ENCODE measurements at regions not wholly inside any gene's neighbourhood (a gene's known extent, or its start where the extent isn't known, plus 50 kb on each side); places are given as distances from the start of the nearest gene placed in this dataset.
"Not testable (repeated sequence)": the region's sequence is repeated elsewhere in the genome, so short reads cannot be mapped to it uniquely, and the experiment has no call there.

DNA sequence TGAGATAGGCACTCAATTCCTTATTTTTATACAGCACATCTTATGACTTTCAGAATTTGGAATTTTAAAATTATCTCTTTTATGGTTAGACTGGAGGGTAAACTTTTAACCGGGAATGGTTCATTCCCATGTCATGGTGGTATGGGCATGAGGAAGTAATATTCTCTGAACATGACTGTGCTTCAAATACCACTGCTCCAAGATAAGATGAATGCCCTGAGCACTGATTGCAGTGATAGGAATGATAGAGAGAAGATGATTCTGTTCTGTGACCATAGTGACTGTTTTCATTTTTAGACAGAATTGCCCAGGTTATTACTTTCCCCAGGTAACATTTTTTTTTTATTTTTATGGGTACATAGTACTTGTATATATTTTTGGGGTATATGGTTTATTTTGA lies 187.4 kb downstream of the ATOH1 start:
- no peak for DNase-seq

DNA sequence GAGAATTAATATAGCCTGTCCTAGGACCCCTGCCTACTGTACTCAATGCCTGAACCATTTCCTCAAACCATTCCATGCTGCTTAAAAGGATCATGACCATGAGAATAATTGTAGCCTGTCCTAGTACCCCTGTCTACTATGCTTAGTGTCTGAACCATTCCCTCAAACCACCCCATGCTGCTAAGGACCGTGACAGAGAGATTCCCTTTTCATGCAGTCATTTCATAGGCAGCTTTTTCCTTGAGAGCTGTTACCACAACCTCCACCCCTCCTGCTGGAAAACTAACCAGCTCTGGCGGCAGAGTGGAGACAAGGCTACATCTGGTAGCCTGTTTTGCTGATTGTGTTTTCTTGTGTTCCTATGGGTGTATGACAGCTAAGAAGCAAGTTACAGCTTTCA lies 174.9 kb upstream of the SMARCAD1 start:
- no peak for DNase-seq

DNA sequence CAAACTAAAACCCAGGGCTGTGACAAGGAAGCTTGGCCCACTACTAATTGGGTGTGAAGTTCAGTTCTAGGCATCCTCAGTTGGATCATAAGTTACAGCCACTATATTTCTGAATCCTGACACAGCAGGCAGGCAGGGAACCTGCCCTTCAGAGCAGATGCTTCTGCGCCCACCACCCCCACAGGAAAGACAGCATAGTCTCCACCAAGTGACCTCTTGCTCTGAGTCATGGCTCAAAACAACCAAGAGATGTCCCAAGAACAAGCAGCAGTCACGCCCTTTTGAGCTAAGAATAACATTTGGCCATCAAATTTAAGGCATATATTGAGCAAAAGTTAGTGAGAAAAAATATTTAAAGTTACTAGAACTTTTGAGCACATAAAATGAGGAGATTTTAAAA lies 170.7 kb upstream of the SMARCAD1 start:
- no peak for DNase-seq

DNA sequence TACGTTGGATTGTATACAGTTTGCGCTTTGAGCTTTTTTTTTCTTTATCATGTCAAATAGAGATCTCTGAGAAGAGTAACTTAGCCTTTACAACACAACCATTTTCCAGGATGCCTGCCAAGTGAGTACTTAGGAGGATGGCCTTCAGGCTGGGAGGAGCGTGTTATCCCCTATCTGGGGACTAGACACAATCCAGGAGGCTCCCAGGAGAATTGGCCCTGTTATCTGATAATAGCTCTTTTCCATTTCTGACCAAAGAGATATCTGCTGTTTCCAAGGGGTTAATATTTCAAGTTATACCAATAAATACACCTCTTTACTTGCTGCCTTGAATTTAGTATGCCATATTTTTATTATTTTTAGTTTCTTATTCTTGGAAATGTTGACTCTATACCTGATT lies 169.5 kb upstream of the SMARCAD1 start:
- no peak for DNase-seq

DNA sequence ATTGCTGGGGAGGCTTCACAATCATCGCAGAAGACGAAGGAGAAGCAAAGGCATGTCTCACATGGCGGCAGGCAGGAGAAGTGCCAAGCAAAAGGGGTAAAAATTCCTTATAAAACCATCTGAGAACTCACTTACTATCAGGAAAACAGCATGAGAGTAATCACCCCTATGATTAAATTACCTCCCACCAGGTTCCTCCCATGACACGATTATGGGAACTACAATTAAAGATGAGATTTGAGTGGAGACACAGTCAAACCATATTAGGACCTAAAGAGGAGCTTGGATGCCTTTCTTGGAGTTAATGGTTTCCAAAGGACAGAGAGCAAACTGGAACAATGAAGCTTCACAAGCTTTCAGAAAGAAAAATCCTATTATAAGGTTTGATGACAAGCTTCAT lies 168.4 kb upstream of the SMARCAD1 start:
- no peak for DNase-seq

DNA sequence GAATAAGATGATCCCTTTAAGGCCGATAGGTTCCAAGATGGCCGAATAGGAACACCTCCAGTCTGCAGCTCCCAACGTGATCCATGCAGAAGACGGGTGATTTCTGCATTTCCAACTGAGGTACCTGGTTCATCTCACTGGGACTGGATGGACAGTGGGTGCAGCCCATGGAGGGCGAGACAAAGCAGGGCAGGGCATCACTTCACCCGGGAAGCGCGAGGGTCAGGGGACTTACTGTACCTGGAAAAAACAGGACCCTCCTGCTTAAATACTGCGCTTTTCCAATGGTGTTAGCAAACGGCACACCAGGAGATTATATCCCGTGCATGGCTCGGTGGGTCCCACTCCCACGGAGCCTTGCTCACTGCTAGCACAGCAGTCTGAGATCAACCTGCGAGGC lies 163.2 kb upstream of the SMARCAD1 start:
- peak; percentile 3 for DNase-seq

DNA sequence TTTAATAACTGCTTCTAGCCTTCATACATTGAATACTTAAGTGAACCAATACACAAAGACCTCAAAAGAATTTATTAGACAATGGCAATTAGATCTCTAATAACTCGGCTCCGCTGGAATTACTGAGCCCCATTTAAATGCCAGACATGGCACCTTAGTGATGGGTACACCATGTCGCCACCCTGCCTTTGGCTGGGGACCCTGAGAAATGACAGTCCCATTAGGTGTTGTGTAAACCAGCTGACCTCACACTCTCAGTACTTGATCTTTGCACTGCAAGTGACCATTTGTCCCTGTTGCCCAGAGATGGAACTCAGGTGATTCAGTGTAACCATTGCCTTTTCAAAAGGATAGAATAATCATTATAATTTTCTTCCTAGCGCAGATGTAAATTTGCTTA lies 144.6 kb upstream of the SMARCAD1 start:
- no peak for DNase-seq

DNA sequence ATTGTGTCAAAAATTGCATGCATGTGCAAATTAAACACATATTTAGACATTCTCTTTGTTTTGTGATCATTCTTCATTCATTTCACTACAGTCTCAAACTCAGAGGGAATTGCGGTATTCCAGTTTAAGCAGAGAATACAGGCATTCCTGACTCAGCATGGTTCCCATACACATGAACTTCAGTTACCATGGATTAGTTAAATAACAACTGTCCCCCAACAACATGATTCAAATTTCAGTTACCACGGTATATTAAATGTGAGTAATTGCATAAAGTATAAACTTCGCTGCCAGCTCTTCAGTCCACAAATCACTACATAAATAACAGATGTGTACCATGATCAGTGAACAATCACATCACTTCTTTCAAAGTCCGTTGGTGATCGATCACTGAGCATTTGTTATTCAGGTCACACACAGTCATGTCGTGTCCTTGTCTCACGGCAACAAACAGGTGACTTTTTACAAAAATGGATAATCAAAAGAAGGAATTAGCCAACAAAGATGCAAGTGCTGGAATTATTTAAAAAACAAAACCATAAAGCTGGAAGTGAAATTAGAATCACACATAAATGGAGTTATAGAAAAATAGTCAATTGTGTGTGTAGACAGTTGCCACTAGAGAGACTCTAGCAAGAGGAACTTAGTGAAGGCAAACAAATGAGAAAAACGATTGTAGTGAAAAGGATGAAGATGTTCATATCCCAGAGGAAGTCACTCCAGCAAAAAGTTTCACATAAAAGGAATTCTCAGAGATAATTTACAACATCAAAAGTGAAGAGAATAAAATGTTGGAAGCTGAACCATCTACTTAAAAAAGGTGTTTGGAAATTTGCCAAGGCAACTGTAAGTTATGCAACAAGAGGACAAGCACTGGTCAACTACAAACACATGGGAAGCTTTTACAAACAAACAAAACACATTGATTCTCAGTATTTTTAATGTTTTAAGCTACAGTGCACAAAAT lies 138.6 kb upstream of the SMARCAD1 start:
- no peak for DNase-seq

DNA sequence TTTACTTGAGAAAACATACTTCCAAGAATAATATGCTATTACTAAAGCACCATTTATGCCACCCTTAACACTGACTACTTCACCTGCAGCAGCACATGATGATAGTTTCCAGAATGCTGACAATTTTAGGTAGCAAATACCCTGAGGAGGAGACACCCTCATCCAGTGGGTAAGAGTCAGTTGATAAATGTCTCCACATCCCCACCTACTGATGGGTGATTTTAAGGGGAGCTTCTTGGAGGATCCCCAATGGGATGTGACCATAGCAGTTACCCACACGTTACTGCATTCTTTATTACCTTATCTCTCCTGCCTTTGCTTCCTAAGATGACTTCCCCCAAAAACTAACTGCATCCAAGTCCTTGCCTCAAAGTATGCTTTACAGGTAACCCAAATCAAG lies 131.2 kb upstream of the SMARCAD1 start:
- DNase-seq: no peak

DNA sequence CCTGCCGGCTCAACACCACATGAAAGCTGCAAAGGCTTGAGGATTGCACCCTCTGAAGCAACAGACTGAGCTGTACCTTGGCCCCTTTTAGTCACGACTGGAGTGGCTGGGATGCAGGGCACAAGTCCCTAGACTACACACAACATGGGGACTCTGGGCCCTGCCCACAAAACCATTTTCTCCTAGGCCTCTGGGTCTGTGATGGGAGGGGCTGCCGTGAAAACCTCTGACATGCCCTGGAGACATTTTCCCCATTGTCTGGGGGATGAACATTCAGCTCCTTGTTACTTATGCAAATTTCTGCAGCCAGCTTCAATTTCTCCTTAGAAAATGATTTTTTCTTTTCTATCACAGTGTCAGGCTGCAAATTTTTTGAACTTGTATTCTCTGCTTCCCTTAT lies 123.5 kb upstream of the SMARCAD1 start:
- no peak for DNase-seq

DNA sequence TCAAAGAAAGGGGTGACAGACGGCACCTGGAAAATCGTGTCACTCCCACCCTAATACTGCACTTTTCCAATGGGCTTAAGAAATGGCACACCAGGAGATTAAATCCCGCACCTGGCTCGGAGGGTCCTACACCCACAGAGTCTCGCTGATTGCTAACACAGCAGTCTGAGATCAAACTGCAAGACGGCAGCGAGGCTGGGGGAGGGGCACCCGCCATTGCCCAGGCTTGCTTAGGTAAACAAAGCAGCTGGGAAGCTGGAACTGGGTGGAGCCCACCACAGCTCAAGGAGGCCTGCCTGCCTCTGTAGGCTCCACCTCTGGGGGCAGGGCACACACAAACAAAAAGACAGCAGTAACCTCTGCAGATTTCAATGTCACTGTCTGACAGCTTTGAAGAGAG lies 108.5 kb upstream of the SMARCAD1 start:
- not testable (repeated sequence) for DNase-seq

DNA sequence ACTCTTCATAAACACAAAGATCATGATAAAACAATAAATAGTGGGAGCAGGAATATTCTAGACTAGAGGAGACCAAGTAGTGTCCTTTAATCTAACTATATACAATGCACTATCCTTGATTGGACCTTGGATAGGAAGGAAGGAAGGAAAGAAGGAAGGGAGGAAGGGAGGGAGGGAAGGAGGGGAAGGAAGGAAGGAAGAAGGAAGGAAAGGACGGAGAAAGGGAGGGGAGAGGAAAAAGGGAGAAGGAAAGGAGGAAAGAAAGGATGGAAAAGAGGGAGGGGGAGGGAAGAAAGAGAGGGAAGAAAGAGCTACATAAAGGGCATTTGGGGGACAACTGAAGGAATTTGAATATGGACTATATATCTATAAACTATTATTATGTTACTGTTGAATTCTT lies 95.0 kb upstream of the SMARCAD1 start:
- no peak for DNase-seq

DNA sequence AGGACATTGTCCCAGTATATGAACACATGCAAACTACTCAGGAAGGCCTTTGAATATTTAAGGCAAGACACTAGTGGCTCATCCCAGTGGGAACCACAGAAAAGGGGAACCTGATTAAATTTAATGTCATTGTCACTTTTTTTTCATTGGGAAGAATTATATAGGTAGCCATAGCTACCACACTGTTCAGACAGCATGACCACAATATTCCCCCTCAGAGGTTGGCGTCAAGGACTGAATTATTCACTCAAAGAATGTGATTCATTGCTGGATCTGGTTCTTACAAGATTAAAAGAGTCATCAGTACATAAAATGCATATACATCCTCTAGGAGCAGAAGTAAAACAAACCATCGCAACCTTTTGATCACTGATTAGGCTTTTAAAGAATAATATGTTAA lies 92.0 kb upstream of the SMARCAD1 start:
- DNase-seq: no peak

DNA sequence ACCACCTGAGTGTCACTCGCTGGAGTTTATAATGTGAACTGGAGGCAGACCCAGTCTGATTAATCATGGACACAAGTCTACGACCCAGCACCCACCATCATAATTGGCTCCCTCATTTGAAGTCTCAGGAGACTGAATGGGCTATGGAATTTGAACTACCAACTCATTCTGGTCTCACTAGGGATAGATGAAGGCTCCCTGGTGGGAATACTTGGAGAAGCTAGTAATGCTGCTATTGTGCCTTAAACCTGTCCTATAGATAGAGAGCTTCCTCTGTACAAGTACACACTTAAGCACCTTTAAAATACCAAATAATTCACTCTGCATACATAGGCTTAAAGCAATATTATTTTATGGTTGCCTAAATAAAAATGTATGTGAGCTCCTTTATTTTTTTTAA lies 90.8 kb upstream of the SMARCAD1 start:
- no peak for DNase-seq

DNA sequence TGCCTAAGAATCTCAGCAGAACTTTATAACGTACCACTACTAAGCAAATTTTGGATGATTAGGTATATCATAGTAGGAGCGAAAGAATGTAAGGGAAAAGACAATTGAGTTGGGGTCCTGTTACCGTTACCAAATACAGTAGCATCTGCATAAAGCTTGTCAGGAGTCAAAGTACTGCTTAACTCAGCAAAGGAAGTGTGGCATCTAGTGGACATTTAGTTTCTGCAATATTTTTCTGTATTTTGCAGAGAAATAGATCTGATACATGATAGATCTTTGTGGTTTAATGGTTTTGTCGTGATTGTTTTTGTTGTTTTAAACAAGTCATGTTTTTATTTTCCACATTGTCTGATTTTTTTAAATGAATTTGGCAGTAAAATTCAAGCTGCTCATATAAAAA lies 81.0 kb upstream of the SMARCAD1 start:
- DNase-seq: no peak

DNA sequence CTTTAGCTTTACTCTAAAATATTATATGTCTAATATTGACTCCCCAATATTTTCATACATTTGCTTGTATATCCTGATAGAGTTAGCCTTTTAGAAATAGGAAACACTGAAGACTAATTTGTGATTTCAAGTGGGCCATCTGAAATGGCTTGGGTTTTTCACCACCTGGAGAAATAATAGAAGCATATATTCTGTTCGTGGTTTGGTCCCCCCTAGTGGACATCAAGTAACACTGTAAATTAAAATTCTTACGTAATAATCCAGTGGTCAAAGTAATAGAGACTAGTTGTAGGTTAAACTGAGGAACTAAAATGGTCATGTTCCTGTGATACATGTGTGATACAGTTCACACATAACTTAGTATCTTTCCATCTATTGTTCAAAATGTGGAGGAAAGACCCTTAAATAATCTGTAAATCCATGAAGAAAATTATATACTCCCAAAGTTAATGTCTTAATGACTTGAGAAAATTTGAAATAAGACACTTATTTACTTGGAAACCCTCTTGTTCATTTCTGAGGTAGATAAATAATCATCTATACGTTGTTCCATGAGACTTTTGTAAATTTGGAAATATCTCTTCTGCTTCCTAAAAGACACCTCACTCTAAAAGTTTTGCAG lies 79.8 kb upstream of the SMARCAD1 start:
- no peak for DNase-seq

DNA sequence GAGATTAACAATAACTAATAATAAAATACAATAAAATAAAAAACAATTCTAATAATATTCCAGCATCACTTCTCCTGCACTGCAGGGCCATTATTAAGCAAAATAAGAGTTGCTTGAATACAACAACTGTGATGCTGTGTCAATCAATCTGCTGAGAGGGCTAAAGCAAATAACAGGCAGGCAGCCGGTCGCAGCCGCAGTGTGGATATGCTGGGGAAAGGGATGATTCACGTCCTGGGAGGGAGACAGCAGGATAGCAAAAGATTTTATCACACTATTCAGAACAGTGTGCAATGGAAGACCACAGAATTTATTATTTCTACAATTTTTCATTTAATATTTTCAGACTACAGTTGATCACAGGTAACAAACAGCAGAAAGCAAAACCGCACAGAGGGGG lies 76.5 kb upstream of the SMARCAD1 start:
- no peak for DNase-seq

DNA sequence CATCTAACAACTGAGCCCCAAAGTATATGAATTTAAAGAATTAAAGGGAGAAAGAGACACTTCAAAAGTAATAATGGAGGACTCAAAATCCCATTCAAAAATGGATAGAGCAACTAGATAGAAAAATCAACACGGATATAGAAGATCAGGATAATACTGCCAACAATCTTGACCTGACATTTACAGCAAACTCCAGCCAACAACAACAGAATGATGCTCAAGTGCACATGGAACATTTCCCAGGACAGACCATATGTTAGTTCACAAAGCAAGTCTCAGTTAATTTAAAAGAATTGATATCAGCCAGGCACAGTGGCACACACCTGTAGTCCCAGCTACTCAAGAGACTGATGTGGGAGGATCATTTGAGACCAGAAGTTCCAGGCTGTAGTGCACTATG lies 72.0 kb upstream of the SMARCAD1 start:
- DNase-seq: no peak

DNA sequence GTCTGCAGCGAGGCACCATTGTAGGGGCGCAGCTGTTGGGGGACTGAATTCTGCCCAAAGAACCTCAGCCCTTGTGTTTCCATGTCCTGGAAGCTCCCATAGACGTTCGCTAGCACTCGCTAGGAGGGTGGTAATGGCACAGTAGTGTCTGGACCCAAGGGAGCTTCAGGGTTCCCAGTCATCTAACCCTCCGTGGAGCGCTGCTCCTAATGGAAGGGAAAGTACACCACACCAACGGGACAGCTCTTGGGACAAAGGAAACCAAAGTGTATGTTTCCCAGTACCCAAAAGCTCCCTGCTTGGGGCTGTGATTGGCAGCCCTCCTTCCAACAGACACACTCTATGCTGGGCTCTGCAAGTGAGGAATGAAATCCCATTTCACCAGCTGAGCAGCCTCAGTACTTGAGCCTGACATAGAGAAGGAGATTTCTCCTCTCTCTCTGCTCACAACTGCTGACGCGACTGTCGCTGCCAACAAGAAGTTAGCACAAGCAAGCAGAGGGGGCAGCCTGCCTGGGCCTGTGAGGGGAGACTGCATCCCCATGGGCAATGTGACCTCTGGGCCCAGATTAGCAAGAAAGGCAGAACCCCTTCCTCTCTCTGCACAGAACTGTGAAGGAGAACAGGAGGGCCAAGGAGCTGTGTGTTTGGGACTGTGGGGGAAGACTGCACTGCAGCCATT lies 67.6 kb upstream of the SMARCAD1 start:
- no peak for DNase-seq

DNA sequence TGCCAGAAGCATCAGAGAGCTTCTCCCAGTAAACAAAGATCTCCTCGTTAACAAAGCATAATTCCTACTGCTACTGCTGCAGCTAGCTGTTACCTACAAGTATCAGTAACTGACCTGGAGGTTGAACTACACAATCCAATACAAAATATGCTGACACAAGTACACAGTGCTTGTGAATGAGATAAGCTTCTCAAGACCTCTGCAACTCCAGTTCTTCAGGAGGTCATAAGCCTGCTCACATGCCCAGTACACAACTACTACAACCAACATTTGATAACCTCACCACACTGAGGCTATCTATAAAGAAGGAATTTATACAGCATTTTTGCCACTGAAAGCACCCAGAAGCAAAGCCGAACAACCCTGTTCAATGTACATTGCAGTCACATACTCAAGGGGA lies 66.7 kb upstream of the SMARCAD1 start:
- DNase-seq: no peak

DNA sequence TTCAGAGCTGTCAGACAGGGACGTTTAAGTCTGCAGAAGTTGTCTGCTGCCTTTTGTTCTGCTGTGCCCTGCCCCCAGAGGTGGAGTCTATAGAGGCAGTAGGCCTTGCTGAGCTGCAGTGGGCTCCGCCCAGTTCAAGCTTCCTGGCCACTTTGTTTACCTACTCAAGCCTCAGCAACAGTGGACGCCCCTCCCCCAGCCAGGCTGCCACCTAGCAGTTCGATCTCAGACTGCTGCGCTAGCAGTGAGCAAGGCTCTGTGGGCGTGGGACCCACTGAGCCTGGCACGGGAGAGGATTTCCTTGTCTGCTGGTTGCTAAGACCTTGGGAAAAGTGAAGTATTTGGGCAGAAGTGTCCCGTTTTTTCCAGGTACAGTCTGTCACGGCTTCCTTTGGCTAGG lies 59.6 kb upstream of the SMARCAD1 start:
- DNase-seq: not testable (repeated sequence)

DNA sequence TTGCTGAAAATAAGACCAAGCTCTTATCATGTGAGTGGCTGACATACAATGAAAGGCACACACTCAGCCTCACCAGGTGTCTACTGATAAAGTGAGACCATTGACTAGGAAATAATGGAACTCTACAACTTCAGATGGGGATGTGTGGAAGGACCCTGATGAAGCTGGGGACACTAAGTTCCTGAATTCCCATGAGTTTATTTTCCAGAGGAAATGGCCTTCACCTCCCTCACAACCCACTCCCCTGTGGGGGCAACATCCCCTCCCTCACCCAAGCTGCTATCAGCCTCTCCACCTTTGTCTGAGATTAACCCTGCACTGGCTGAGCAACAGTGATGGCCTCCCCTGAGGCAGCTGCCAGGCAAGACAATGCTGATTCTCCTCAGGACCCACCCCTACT lies 55.2 kb upstream of the SMARCAD1 start:
- DNase-seq: no peak

DNA sequence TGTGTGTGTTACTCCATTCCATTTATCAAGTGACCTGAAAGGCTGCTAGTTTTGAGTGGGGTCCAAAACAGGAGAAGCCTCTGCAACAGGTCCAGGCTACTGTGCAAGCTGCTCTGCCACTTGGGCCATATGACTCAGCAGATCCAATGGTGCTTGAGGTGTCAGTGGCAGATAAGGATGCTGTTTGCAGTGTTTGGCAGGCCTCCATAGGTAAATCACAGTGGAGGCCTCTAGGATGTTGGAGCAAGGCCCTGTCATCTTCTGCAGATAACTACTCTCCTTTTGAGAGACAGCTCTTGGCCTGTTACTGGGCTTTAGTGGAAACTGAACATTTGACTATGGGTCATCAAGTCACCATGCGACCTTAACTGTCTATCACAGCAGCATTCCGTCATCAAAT lies 52.3 kb upstream of the SMARCAD1 start:
- DNase-seq: not testable (repeated sequence)

DNA sequence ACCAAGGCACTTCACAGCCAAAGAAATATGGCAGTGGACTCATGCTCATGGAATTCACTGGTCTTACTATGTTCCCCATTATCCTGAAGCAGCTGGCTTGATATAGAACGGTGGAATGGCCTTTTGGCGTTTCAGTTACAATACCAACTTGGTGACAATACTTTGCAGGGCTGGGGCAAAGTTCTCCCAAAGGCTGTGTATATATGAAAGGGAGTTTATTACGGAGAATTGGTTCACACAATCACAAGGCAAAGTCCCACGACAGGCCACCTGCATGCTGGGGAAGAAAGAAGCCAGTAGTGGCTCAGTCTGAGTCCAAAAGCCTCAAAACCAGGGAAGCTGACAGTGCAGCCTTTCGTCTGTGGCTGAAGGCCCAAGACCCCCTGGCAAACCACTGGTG lies 50.8 kb upstream of the SMARCAD1 start:
- no peak for DNase-seq
